KMS-11 (cell line): ENCODE measurements at regions not wholly inside any gene's neighbourhood (a gene's known extent, or its start where the extent isn't known, plus 50 kb on each side); places are given as distances from the start of the nearest gene placed in this dataset.

Source experiments
- H2AFZ ChIP-seq: fragments of 200-600 bp; sonication (generic); 2 replicates; pipeline ENCODE4 v1.6.1; 2016; ENCODE audit warnings: antibody characterized with exemption, mixed run types, low read depth
- H3K27ac ChIP-seq: fragments of 200-600 bp; sonication (generic); 2 replicates; pipeline ENCODE4 v1.6.1; 2016; ENCODE audit warnings: mild to moderate bottlenecking, mixed run types
- H3K27me3 ChIP-seq: fragments of 200-600 bp; sonication (generic); 2 replicates; pipeline ENCODE4 v1.6.1; 2017; ENCODE audit warnings: mild to moderate bottlenecking, low read depth, mixed run types, moderate library complexity; ENCODE audit not compliant: insufficient read depth
- H3K36me3 ChIP-seq: fragments of 200-600 bp; sonication (generic); 2 replicates; pipeline ENCODE4 v1.6.1; 2017; ENCODE audit warnings: mild to moderate bottlenecking, mixed run types; ENCODE audit not compliant: insufficient read depth
- H3K4me1 ChIP-seq: fragments of 200-600 bp; sonication (generic); 2 replicates; pipeline ENCODE4 v1.6.1; 2016; ENCODE audit warnings: mild to moderate bottlenecking, low read depth, mixed run types; ENCODE audit not compliant: poor library complexity, severe bottlenecking
- H3K4me2 ChIP-seq: fragments of 200-600 bp; sonication (generic); 2 replicates; pipeline ENCODE4 v1.7.0; 2016; ENCODE audit warnings: mild to moderate bottlenecking, mixed run types
- H3K4me3 ChIP-seq: fragments of 200-600 bp; sonication (generic); IDR thresholded peaks from 2 replicates; pipeline ENCODE4 v1.6.1; 2017; ENCODE audit warnings: low read depth, low read length, mixed read lengths; ENCODE audit not compliant: insufficient read depth
- H3K79me2 ChIP-seq: fragments of 200-600 bp; sonication (generic); 2 replicates; pipeline ENCODE4 v1.6.1; 2016; ENCODE audit warnings: low read depth, mixed run types; ENCODE audit not compliant: insufficient read depth
- H3K9ac ChIP-seq: fragments of 200-600 bp; sonication (generic); 2 replicates; pipeline ENCODE4 v1.6.1; 2016; ENCODE audit warnings: mild to moderate bottlenecking, mixed run types
- H4K20me1 ChIP-seq: fragments of 200-600 bp; sonication (generic); 2 replicates; pipeline ENCODE4 v1.6.1; 2016; ENCODE audit warnings: mild to moderate bottlenecking, mixed run types; ENCODE audit not compliant: insufficient read depth
- TF ChIP-seq, protein P1 (sequence below): fragments of 200-600 bp; sonication (generic); conservative IDR thresholded peaks from 2 replicates; pipeline ENCODE4 v1.6.1; 2017; ENCODE audit warnings: low read depth, mild to moderate bottlenecking, antibody characterized with exemption, low read length, moderate library complexity, mixed read lengths

- no peak overlapping the region for H2AFZ ChIP-seq
- no peak overlapping the region for H3K4me2 ChIP-seq
- no peaks in the 10 kb centered on the region for H3K79me2 ChIP-seq
- H3K9ac ChIP-seq = no peak overlapping the region
- no peaks in the 10 kb centered on the region for H3K4me1 ChIP-seq
- H3K27me3 ChIP-seq = no peaks in the 10 kb centered on the region
- TF ChIP-seq, protein P1, sequence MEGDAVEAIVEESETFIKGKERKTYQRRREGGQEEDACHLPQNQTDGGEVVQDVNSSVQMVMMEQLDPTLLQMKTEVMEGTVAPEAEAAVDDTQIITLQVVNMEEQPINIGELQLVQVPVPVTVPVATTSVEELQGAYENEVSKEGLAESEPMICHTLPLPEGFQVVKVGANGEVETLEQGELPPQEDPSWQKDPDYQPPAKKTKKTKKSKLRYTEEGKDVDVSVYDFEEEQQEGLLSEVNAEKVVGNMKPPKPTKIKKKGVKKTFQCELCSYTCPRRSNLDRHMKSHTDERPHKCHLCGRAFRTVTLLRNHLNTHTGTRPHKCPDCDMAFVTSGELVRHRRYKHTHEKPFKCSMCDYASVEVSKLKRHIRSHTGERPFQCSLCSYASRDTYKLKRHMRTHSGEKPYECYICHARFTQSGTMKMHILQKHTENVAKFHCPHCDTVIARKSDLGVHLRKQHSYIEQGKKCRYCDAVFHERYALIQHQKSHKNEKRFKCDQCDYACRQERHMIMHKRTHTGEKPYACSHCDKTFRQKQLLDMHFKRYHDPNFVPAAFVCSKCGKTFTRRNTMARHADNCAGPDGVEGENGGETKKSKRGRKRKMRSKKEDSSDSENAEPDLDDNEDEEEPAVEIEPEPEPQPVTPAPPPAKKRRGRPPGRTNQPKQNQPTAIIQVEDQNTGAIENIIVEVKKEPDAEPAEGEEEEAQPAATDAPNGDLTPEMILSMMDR = no peak
- no peak overlapping the region for H3K4me3 ChIP-seq
- H3K36me3 ChIP-seq = no peaks in the 10 kb centered on the region
- H4K20me1 ChIP-seq = no peaks in the 10 kb centered on the region
- H3K27ac ChIP-seq = no peak overlapping the region
Observed at GRCh38 chr22:49371325-49372110, 456.2 kb downstream of the BRD1 start.

DNA sequence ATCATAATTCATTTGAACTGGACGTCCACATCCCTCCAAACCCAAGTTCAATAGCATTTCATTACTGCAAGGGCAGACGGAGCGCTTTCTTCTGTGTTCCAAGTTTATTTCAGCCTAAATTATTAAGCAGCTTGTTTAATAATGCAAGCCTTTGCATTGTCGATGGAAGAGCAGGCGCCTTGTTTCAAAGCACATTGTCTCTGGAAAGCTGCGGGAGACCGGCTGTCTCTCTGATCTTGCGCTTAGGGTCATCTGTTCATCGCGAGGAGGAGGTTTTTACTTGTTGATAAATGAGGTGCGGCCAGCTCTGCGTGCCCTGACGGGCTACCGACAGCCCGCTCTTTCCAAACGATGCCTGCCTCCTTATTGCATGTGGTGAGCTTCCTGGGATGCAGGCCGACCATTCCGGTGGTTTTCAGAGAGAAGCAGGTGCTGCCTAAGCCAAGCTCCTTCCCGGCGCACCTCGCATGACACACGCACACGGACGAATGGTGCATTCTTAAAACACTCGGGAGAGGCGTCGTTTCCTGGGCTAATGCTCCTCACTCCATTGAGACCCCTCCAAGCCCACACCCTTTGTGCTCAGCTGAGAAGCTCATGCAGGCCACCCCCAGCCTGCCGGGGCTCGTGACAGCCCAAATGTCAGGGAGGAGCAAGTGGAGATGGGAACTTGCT, 456.9 kb downstream of the BRD1 start:
- Histone ChIP-seq H4K20me1 (no peaks in the 10 kb centered on the region), H3K9ac (no peak overlapping the region), H3K79me2 (no peaks in the 10 kb centered on the region), H3K27ac (no peak overlapping the region), H3K36me3 (no peaks in the 10 kb centered on the region), H3K4me1 (no peaks in the 10 kb centered on the region), H3K4me3 (no peak overlapping the region), H2AFZ (no peak overlapping the region), H3K4me2 (no peak overlapping the region), H3K27me3 (no peaks in the 10 kb centered on the region)
- TF ChIP-seq, protein P1 = no peak

DNA sequence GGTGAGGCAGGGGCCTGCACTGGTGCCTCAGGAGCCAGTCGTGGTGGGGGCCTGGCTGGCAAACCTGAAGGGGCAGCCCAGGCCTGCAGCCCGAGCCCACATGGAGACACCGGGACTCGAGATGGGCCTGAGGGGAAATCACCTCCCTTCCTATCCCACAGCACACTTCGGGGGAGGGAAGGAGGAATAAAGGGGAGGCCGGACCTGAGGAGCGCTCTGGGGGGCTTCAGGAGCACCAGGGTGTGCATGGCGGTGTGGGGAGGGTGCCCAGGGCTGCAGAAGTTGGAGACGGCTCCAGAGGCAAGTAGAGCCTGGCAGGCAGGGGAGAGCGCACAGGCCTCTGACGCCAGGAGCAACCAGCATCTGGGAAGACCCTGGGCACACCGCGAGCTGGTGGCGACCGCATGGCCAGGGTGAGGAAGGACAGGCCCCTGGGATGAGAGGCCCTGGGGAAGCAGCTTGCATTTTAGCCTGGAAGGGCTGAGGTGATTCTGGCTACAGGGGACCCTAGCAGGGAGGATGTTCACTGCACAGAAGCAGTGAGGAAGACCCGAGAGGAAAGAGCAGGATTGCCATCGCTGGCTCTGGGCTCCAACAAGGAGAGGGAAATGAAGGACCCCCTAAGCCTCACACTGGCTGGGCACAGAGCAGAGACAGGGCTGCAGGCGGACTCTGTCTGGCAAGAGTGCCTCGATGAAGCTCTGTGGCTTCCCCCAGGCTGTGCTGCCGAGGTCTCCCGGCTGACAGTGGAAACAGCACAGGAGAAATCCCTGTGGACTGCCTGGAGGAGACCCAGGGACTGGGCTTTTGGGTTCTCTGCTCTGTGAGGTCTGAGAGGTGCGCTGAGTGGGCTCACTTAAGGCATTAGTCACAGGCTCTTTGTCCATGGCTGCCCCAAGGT, 457.7 kb downstream of the BRD1 start:
- Histone ChIP-seq H3K4me2 (no peak overlapping the region), H4K20me1 (no peaks in the 10 kb centered on the region), H3K27ac (no peak overlapping the region), H3K79me2 (no peaks in the 10 kb centered on the region), H3K36me3 (no peaks in the 10 kb centered on the region), H3K4me1 (no peaks in the 10 kb centered on the region), H3K9ac (no peak overlapping the region), H2AFZ (no peak overlapping the region), H3K27me3 (no peaks in the 10 kb centered on the region), H3K4me3 (no peak overlapping the region)
- TF ChIP-seq, protein P1 = no peak

GRCh38 chr22:49368976-49369725, 458.5 kb downstream of the BRD1 start:
- no peak overlapping the region for H2AFZ ChIP-seq
- H3K79me2 ChIP-seq = no peaks in the 10 kb centered on the region
- no peak overlapping the region for H3K27ac ChIP-seq
- no peaks in the 10 kb centered on the region for H3K4me1 ChIP-seq
- no peak overlapping the region for H3K4me2 ChIP-seq
- H4K20me1 ChIP-seq = no peaks in the 10 kb centered on the region
- TF ChIP-seq, protein P1 = no peak
- H3K27me3 ChIP-seq = no peaks in the 10 kb centered on the region
- H3K9ac ChIP-seq = no peak overlapping the region
- no peaks in the 10 kb centered on the region for H3K36me3 ChIP-seq
- no peak overlapping the region for H3K4me3 ChIP-seq
